GM18907 (cell line): ENCODE measurements at regions not wholly inside any gene's neighbourhood (a gene's known extent, or its start where the extent isn't known, plus 50 kb on each side); places are given as distances from the start of the nearest gene placed in this dataset.

Source experiments
- ATAC-seq: cut with Tn5 transposase; IDR thresholded peaks from one replicate; pipeline ENCODE4 v1.9.1; 2021; ENCODE audit warnings: mild to moderate bottlenecking, moderate library complexity; ENCODE audit not compliant: unreplicated experiment

GRCh38 chr18:37661478-37661877 lies 95.9 kb upstream of the CELF4 start:
- ATAC-seq: no peak

GRCh38 chr18:37661061-37661460 lies 95.5 kb upstream of the CELF4 start:
- ATAC-seq: no peak

GRCh38 chr18:37660658-37661057 lies 95.1 kb upstream of the CELF4 start:
- no peak for ATAC-seq

- ATAC-seq: no peak
Measured at GRCh38 chr18:37659906-37660305, 94.3 kb upstream of the CELF4 start.

- no peak for ATAC-seq
Measured at GRCh38 chr18:37658894-37659293, 93.3 kb upstream of the CELF4 start.

GRCh38 chr18:37657493-37657892 lies 91.9 kb upstream of the CELF4 start:
- ATAC-seq: no peak

- ATAC-seq: no peak
Measured at GRCh38 chr18:37654731-37655369, 89.3 kb upstream of the CELF4 start.

GRCh38 chr18:37654034-37654433 lies 88.4 kb upstream of the CELF4 start:
- no peak for ATAC-seq

- no peak for ATAC-seq
Measured at GRCh38 chr18:37653618-37654017, 88.0 kb upstream of the CELF4 start.

GRCh38 chr18:37649930-37650329 lies 84.3 kb upstream of the CELF4 start:
- no peak for ATAC-seq

- no peak for ATAC-seq
Measured at GRCh38 chr18:37649416-37649815, 83.8 kb upstream of the CELF4 start.

GRCh38 chr18:37641573-37641972 lies 76.0 kb upstream of the CELF4 start:
- no peak for ATAC-seq

GRCh38 chr18:37640504-37640903 lies 74.9 kb upstream of the CELF4 start:
- ATAC-seq: no peak

- no peak for ATAC-seq
Measured at GRCh38 chr18:37639846-37640245, 74.2 kb upstream of the CELF4 start.

- no peak for ATAC-seq
Measured at GRCh38 chr18:37637478-37637850, 71.9 kb upstream of the CELF4 start.

- no peak for ATAC-seq
Measured at GRCh38 chr18:37636831-37637477, 71.4 kb upstream of the CELF4 start.

- ATAC-seq: no peak
Measured at GRCh38 chr18:37634516-37634915, 68.9 kb upstream of the CELF4 start.

GRCh38 chr18:37631422-37631821 lies 65.8 kb upstream of the CELF4 start:
- no peak for ATAC-seq

GRCh38 chr18:37630334-37630733 lies 64.7 kb upstream of the CELF4 start:
- no peak for ATAC-seq

- ATAC-seq: no peak
Measured at GRCh38 chr18:37628470-37629220, 63.0 kb upstream of the CELF4 start.

- ATAC-seq: no peak
Measured at GRCh38 chr18:37624318-37624717, 58.7 kb upstream of the CELF4 start.

GRCh38 chr18:37619964-37620363 lies 54.4 kb upstream of the CELF4 start:
- ATAC-seq: no peak
